Common myeloid progenitor, CD34-positive (primary cell): ENCODE measurements at regions not wholly inside any gene's neighbourhood (a gene's known extent, or its start where the extent isn't known, plus 50 kb on each side); places are given as distances from the start of the nearest gene placed in this dataset.
A peak's percentile ranks its signal among the peaks of the same experiment; 100 is the strongest.

ENCODE experiments used
- CTCF ChIA-PET: fragments of 350-600 bp; sonication (Branson Sonifier 250); formaldehyde crosslinking; loops from one replicate; lab custom pipeline; 2021; ENCODE audit warnings: antibody characterized with exemption; lab: Charles Lee
- POLR2A ChIA-PET: fragments of 350-600 bp; sonication (Branson Sonifier 250); formaldehyde crosslinking; loops from one replicate; lab custom pipeline; 2021; ENCODE audit warnings: antibody characterized with exemption; lab: Charles Lee
- DNase-seq, 3 donors: peaks; one replicate each; pipeline versions ENCODE4 v3.0.0 to v3.0.0-alpha.2; 2013
- H3K27ac ChIP-seq, 2 experiments: 1 replicate in 1 of 2; 2 replicates in 1 of 2; pipeline ENCODE4 v1.7.0; 2013; ENCODE audit warnings: inconsistent platforms in 2 of 2, low read length in 2 of 2, mild to moderate bottlenecking in 2 of 2, low read depth in 1 of 2, moderate library complexity in 1 of 2; ENCODE audit not compliant: severe bottlenecking in 2 of 2, insufficient read depth in 1 of 2, poor library complexity in 1 of 2
- H3K27me3 ChIP-seq, 5 experiments: replicated peaks in 2 of 5; 1 replicate in 3 of 5; 2 replicates in 2 of 5; pipeline versions ENCODE4 v1.6.1 to v1.7.0; 2013; ENCODE audit warnings: low read length in 4 of 5, mild to moderate bottlenecking in 2 of 5, moderate library complexity in 2 of 5, inconsistent platforms in 1 of 5; ENCODE audit not compliant: insufficient read depth in 5 of 5, control insufficient read depth in 4 of 5
- H3K36me3 ChIP-seq, 4 experiments: 1 replicate in 2 of 4; 2 replicates in 2 of 4; pipeline versions ENCODE4 v1.6.1 to v1.7.0; 2013; ENCODE audit warnings: low read length in 3 of 4, control low read depth in 1 of 4, mild to moderate bottlenecking in 1 of 4; ENCODE audit not compliant: control insufficient read depth in 4 of 4, insufficient read depth in 4 of 4
- H3K4me1 ChIP-seq, 4 experiments: 1 replicate in 3 of 4; 2 replicates in 1 of 4; pipeline versions ENCODE4 v1.6.1 to v1.7.1; 2013; ENCODE audit warnings: low read length in 3 of 4, mild to moderate bottlenecking in 3 of 4, control low read depth in 1 of 4, inconsistent platforms in 1 of 4, moderate library complexity in 1 of 4; ENCODE audit not compliant: control insufficient read depth in 4 of 4, insufficient read depth in 4 of 4; ENCODE audit errors: control extremely low read depth in 1 of 4
- H3K4me3 ChIP-seq, 7 experiments: 1 replicate in 4 of 7; 2 replicates in 3 of 7; pipeline versions ENCODE4 v1.5.1 to v1.7.0; 2013; ENCODE audit warnings: mild to moderate bottlenecking in 7 of 7, low read length in 6 of 7, moderate library complexity in 6 of 7, inconsistent platforms in 2 of 7, low read depth in 2 of 7, control low read depth in 1 of 7; ENCODE audit not compliant: insufficient read depth in 4 of 7, control insufficient read depth in 1 of 7; ENCODE audit errors: extremely low read depth in 1 of 7
- H3K9me3 ChIP-seq, 5 experiments: 1 replicate in 4 of 5; 2 replicates in 1 of 5; pipeline versions ENCODE4 v1.6.1 to v1.7.1; 2013; ENCODE audit warnings: low read length in 4 of 5, mild to moderate bottlenecking in 2 of 5, inconsistent platforms in 1 of 5, low read depth in 1 of 5, moderate library complexity in 1 of 5; ENCODE audit not compliant: control insufficient read depth in 4 of 5, insufficient read depth in 2 of 5; ENCODE audit errors: control extremely low read depth in 1 of 5
- WGBS: methylation state at CpG from one replicate; pipeline ENCODE4 v1.1.5; 2013; ENCODE audit not compliant: insufficient coverage; 5-methylcytosine and 5-hydroxymethylcytosine counted together

DNA sequence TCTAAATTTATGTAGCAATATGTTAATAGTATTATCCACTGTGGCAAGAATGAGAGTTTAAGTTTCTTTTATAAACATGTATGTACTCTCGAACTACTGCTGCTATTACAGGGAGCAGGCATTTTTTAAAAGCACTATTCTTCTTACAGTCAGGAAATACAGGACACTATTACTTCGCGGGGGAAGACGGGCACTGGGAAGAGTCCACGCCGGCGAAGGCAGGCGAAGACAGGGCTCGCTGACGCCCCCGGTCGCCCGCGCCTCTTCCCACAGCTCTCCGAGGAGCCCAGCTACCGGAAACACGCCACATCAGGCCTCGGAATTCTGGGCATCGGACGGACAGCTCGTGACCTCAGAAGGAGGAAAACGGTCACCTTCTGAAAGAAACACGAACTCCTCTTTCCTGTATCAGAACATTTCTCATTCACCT lies 90.2 kb downstream of the FAM161A start:
- Histone ChIP-seq H3K36me3 (no peaks in the 10 kb centered on the region), H3K4me1 (peaks cover 0 to 13% (median 5%) of the 10 kb centered on the region in 4 experiments), H3K27ac (peak overlapping the region; percentile 99 to 100), H3K27me3 (no peaks in the 10 kb centered on the region), H3K9me3 (no peaks in the 10 kb centered on the region), H3K4me3 (peak overlapping the region; percentile 77 to 97 (median 93))
- POLR2A ChIA-PET, result no interaction called here
- CTCF ChIA-PET, result no interaction called here
- DNase-seq, result no peak
- whole genome bisulfite sequencing, result 0% methylated on average over 21 of the region's 23 CpGs

DNA sequence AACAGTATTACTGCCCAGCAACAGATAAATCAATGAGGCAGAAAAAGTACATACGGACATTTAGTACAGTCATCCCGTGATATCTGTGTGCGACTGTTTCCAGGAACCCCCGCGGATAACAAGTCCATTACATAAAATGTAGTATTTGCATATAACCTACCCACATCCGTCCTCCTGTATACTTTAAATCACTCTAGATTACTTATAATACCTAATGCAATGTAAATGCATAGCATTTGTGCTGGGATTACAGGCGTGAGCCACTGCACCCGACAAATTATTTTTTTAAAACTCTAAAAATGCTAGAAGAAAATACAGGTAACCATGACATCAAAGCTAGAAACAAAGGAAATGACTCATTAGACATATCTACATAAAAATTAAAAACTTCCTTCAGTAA lies 91.6 kb downstream of the FAM161A start:
- POLR2A ChIA-PET, result no interaction called here
- Histone ChIP-seq H3K4me3 (no peak overlapping the region), H3K4me1 (peaks cover 0 to 13% (median 5%) of the 10 kb centered on the region in 4 experiments), H3K36me3 (no peaks in the 10 kb centered on the region), H3K27ac (no peak overlapping the region), H3K9me3 (no peaks in the 10 kb centered on the region), H3K27me3 (no peaks in the 10 kb centered on the region)
- CTCF ChIA-PET, result no interaction called here
- WGBS, result 95% methylated on average over 4 of the region's 8 CpGs
- DNase-seq, result peak; percentile 11 to 62 (median 45)

DNA sequence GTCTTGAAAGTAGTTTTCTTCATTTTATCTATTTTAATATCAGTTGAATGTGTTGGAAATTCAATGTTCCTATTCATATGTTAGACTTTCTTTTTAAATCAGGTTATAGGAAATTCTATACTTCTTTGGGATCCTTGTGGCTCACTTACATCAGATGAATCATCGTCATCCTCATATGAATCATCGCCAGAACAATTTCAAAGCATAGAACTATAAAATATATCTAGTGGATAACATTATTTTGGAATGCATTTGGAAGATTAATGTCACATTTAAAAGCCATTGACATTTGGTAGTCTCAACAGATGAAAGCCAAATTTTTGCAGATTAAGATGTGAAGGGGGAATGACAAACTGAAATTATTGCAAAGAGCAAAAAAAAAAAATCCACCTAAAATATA lies 94.1 kb downstream of the FAM161A start:
- Histone ChIP-seq H3K4me1 (peaks cover 0 to 12% (median 4%) of the 10 kb centered on the region in 4 experiments), H3K36me3 (no peaks in the 10 kb centered on the region), H3K9me3 (no peaks in the 10 kb centered on the region), H3K27ac (no peak overlapping the region), H3K4me3 (no peak overlapping the region), H3K27me3 (no peaks in the 10 kb centered on the region)
- ChIA-PET CTCF (no interaction called here), POLR2A (no interaction called here)
- no peak for DNase-seq
- no CpG with 5 or more reads among the region's 2 CpGs for WGBS

DNA sequence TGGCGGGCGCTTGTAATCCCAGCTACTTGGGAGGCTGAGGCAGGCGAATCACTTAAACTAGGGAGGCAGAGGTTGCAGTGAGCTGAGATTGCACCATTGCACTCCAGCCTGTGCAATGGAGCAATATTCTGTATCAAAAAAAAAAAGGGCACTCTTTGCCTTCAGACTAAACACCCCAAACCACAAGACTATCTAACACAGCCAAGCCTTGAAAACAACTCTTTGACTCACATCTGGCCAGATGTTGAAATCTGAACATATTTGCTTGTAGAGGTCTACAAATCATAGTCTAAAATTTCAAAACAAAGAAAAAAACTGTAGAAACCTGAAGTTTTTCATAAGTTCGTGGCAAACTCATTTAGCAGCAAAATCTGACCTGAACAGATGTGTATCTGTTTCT lies 94.9 kb downstream of the FAM161A start:
- ChIA-PET POLR2A (no interaction called here), CTCF (no interaction called here)
- Histone ChIP-seq H3K4me3 (no peak overlapping the region), H3K27ac (no peak overlapping the region), H3K4me1 (peaks cover 0 to 8% (median 0%) of the 10 kb centered on the region in 4 experiments), H3K27me3 (no peaks in the 10 kb centered on the region), H3K36me3 (no peaks in the 10 kb centered on the region), H3K9me3 (peaks cover 0 to 6% (median 0%) of the 10 kb centered on the region in 5 experiments)
- DNase-seq, result peak in 2 of 3 donors; percentile 9 to 43
- 95% methylated on average over 4 of the region's 4 CpGs for WGBS

DNA sequence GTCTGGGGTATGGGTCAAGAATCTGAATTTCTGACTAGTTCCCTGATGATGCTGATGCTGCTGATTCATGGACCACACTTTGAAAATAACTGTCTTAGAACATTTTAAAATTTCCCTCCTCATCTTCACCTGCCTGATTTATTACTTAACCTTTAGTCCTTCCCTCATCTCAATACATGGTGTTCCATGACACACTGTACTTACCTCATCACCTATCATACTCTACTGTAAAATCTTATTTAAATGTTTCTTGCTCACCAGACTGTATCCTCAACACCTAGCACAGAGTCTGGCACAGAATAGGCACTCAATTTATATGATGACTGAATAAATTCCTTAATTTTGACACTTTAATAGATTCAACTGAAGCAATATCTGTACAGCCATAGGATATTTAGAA lies 95.7 kb downstream of the FAM161A start:
- no peak for DNase-seq
- peaks cover 0 to 5% (median 0%) of the 10 kb centered on the region in 4 experiments for H3K4me1 ChIP-seq
- ChIA-PET CTCF (no interaction called here), POLR2A (no interaction called here)
- no peaks in the 10 kb centered on the region for H3K27me3 ChIP-seq
- H3K36me3 ChIP-seq, result no peaks in the 10 kb centered on the region
- H3K9me3 ChIP-seq, result peaks cover 0 to 10% (median 2%) of the 10 kb centered on the region in 5 experiments
- H3K27ac ChIP-seq, result no peak overlapping the region
- H3K4me3 ChIP-seq, result no peak overlapping the region

DNA sequence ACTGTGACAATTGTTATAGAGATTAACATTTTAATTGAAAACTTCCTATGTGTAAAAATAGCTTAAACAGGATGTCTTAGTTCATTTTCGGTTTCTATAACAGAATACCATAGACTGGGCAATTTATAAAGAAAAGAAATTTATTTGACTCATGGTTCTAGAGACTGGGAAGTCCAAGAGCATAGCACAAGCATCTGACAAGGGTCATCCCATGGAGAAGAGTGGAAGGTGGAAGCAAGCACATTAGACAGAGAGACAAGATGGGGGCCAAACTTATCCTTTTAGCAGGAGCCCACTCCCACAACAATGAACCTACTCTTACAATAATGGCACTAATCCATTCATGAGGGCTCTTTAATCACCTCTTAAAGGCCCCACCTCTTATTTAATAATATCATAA lies 100.3 kb downstream of the FAM161A start:
- POLR2A ChIA-PET, result no interaction called here
- no CpG with 5 or more reads among the region's 1 CpG for WGBS

DNA sequence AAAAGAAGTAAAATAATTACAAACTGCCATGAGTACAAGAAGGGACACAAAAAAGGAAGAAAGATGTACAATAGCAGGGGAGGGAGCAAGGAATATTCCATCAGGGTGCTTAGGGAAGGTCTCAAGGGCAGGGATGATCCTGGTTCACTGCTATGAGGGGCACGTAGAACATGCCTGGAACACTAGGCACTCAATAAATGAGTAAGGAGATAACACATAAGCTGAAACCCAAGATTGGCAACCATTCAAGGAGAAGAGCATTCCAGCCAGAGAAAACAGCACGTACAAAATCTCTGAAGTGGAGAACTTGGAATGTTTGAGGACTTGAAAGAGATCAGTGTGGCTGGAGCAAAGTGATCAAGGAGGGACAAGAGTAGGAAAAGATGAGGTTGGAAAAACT lies 103.2 kb downstream of the FAM161A start:
- no peak overlapping the region for H3K4me3 ChIP-seq
- peaks cover 0 to 10% (median 2%) of the 10 kb centered on the region in 5 experiments for H3K9me3 ChIP-seq
- ChIA-PET CTCF (no interaction called here), POLR2A (no interaction called here)
- no peaks in the 10 kb centered on the region for H3K4me1 ChIP-seq
- no peaks in the 10 kb centered on the region for H3K36me3 ChIP-seq
- no peak for DNase-seq
- 94% methylated on average over 2 of the region's 2 CpGs for WGBS
- no peak overlapping the region for H3K27ac ChIP-seq
- H3K27me3 ChIP-seq, result no peaks in the 10 kb centered on the region

More for the DNA sequence above, 100.3 kb downstream of the FAM161A start:
- no peaks in the 10 kb centered on the region for H3K4me1 ChIP-seq
- no peak overlapping the region for H3K4me3 ChIP-seq
- no peak for DNase-seq
- no peaks in the 10 kb centered on the region for H3K27me3 ChIP-seq
- CTCF ChIA-PET, result no interaction called here
- no peak overlapping the region for H3K27ac ChIP-seq
- no peaks in the 10 kb centered on the region for H3K36me3 ChIP-seq
- H3K9me3 ChIP-seq, result peaks cover 0 to 10% (median 2%) of the 10 kb centered on the region in 5 experiments
